ENCODE measurements at regions not wholly inside any gene's neighbourhood (a gene's known extent, or its start where the extent isn't known, plus 50 kb on each side); places are given as distances from the start of the nearest gene placed in this dataset.

DNA sequence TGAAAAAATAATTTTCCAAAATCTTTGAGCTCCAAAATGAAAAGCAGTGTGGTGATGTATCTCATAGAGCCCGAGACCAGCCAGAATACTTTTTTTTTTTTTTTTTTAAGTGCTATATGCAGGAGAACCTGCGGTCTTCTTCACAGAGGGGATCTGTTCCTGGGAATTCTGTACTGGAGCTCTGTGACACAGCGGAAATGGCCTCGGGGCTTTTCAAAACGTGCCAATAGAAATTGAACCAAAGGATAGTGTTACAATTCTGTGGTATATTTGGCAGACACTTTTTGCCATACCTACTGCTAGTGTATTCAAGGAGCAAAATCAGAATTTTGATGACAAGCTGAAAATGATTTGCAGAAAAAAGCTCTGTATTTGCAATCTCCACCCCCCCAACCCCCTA, 1429.3 kb upstream of the LRRTM3 start:
- no peak for DNase-seq

- DNase-seq = no peak
Measured at GRCh38 chr10:65497837-65498236, 1428.0 kb upstream of the LRRTM3 start.

- DNase-seq = no peak
Measured at GRCh38 chr10:65500716-65501115, 1425.1 kb upstream of the LRRTM3 start.

- DNase-seq = no peak
Measured at GRCh38 chr10:65501259-65501658, 1424.6 kb upstream of the LRRTM3 start.

- DNase-seq = no peak
Measured at GRCh38 chr10:65518379-65518778, 1407.5 kb upstream of the LRRTM3 start.

GRCh38 chr10:65528986-65529385, 1396.8 kb upstream of the LRRTM3 start:
- DNase-seq = no peak

DNA sequence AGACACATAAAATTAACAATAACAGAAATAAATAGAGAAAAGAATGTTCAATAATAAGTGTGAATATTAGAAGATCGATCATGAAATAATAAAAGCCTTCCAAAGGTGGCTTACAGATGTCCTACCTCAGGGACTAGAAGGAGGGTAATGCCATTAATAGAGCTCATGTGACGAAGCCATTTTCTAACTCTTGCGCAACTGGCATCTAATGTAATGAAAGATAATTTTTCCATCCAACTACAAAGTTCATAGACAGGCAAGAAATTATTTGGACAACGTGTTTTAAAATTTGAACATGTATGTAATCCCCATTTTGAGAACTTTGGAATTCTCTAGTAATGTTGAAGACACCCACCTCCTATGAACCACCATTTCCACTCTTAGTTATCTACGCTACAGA, 1394.3 kb upstream of the LRRTM3 start:
- no peak for DNase-seq

DNA sequence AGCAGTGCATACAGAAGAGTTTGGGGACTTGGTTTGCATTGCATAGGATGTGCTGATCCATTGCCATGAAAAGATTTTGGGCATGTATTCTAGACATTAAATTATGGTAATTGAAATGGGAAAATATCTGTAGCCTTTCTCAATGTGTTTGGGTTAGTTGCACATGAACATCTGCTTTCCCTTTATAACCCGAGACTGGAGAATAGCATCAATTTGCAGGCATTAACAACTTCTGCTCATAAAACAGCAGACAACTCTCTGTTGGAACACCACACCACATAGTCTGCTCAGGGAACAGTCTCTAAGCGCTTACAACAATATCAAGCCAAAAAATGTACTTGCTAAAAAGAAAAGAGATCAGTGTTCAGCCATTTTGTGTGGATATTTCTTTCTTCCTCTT, 1391.1 kb upstream of the LRRTM3 start:
- no peak for DNase-seq

- no peak for DNase-seq
Measured at GRCh38 chr10:65544756-65545155, 1381.1 kb upstream of the LRRTM3 start.

GRCh38 chr10:65548001-65548400, 1377.8 kb upstream of the LRRTM3 start:
- DNase-seq = no peak

DNA sequence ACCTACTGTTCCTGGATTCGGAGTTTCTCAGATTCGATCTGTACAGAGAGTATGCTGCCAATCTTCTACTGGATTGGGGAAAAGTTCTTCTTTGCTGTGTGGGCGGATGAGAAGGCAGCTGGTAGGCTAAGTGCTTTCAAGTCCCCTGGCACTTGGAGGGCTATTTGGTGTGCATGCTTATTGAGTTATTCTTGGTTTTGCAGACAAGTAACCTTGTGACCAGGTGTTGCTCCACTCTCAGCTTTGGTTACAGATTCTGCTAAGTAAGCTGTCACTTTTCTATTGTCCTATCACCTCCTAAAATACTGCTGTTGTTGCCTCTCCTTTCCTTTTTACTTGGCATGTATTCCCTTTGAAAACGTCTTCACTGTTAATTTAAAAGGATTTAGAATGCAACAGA, 1375.1 kb upstream of the LRRTM3 start:
- DNase-seq = no peak

GRCh38 chr10:65555192-65555591, 1370.6 kb upstream of the LRRTM3 start:
- no peak for DNase-seq

DNA sequence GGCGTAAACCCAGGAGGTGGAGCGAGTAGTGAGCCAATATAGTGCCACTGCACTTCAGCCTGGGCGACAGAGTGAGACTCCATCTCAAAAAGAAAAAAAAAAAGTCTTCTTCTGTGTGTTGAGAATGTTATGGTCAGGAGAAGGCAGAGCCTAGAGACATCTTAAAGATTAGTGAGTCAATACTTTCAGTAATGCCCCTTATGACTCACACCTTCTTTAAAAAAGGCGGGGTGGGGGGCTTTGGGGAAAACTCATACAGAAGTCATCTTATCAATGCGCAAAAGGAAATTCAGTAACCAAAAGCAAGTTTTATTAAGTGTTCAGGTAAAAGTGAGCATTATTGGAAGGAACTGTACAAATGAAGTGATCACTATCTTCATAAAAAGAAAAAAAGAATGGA, 1369.8 kb upstream of the LRRTM3 start:
- DNase-seq = no peak

DNA sequence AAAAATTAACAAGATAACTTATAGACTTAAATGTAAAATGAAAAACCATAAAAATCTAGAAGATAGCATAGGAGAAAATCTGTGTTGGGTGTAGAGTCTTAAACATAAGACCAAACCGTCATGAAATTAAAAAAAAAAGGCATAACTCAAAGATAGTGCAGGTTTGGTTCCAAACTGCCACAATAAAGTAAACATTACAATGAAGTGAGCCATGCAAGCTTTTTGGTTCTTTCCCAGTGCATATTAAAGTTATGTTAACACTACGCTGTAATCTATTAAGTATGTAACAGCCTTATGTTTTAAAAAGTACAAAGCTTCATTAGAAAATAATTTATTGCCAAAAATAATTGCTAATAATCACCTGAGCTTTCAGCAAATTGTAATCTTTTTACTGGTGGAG, 1366.5 kb upstream of the LRRTM3 start:
- no peak for DNase-seq

DNA sequence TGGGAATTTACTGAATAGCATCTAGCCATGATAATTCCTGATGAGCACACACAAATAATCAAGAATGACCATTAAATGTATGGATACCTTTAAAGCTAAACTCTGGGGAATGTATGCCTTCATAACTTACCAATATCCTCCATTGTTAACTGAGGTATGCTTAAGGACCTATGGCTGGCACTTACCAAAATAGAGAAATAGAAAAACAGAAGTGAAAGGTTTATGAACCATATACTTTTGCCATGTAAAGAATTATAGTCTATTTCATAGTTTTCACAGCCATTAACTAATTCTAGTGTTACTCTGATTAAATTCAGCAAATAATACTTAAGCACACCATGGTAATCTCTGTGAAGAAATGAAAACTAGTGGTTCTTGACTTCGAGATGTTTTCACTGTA, 1360.6 kb upstream of the LRRTM3 start:
- no peak for DNase-seq

- DNase-seq = no peak
Measured at GRCh38 chr10:65566906-65567305, 1358.9 kb upstream of the LRRTM3 start.

DNA sequence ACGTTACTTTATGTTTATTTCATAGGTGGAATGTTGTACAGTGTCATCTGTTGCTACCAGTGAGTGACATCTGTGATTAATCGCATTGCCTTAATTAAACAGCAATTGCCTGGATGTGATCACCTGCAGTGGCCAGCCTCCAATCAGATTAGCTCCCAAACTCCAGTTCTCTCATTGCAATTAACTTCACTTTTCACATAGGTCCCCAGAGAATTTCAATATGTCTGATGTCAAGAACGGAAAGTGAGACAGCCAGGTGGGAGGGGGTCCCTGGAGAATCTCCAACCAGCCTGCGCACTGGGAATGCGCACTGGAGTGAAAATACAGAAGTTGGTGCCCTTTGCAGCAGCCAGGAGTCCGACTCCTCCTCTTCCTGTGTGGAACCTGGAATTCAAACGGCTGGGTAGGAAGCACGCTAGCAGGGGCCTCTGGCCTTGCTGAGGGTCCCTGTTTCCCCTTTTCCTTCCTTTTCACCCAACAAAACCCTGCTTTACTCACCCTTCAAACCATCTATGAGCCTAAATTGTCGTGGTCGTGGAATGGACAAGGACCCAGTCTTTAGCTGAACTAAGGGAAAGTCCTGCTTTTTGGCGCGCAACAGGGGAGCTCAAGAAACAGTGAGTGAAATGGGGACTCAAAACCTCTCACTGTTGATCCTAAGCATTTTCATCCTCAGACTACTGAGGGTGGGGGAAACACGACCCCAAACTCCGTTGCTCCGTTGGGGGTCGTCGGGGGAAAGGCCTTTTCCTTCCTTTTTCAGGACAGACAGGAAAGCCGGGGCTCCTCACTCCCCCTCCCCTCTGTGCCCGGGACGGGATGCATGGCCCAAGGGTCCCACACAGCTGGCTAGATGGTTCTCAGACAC, 1355.5 kb upstream of the LRRTM3 start:
- DNase-seq = peak; percentile 77

DNA sequence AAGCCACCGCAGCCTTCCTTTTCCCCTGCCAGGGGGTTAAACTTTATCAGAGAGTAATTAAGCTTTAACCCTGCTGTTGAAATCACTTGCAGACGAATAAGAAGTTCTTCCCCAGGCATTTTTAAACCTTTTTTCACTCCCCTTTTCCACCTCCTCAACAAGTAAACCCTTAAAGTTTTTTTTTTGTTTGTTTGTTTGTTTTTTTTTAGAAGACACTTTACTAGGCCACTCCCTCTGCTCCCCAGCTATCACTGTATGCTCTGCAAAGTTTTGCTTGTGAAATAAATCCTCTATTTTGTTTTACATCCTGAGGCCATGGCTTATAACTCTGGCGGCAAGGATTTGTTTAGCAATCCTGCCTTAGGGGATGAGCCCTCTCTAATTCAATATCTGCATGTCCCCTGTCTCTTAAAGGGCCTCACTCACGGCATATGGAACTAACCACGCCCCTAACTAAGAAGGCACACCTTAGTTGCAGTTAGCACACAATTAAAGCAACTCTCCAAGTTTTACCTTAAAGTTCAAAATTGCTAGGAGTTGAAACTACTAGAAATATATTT, 1354.7 kb upstream of the LRRTM3 start:
- DNase-seq = no peak

GRCh38 chr10:65581426-65582026, 1344.3 kb upstream of the LRRTM3 start:
- DNase-seq = no peak

DNA sequence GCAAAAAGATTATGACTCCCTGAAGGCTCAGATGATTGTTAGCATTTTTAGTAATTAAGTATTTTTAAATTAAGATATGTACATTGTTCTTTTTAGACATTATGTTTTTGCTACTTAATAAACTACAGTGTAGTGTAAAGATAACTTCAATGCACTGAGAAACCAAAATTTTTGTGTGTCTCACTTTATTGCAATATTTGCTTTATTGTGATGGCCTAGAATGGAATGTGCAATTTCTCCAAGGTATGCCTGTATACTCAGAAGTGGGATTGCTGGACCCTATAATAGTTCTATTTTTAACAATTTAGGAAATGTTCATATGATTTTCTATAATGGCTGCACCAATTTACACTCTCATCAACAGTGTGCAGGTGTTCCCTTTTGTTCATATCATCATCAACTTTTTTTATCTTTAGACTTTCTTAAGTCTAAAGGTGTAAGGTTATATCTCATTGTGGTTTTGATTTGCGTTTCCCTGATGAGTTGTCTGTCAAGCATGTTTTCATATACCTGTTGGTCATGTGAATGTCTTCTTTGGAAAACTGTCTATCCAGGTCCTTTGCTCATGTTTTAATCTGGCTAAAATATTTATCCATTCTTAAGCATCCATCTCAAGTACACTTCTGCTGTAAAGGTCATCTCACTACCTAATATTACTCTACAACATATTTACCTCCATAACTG, 1323.5 kb upstream of the LRRTM3 start:
- no peak for DNase-seq

DNA sequence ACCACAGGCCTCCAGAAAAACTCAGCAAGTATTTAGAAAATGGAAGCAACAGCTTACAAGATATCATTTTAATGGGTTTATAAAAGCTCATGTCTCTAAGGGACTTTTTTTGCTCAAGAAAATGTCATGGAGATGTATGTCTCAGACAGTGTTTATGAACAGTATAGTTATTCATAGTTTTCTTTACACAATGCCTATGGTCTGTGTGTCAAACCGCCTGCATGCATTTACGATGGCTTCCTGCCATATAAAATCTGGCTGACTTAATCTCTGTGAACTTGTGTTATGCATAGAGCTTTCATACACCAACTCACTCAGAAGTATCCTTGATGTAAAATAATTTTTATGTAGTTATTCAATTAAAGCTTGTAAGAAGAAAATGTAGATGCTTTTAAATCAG, 1314.2 kb upstream of the LRRTM3 start:
- DNase-seq = no peak

DNA sequence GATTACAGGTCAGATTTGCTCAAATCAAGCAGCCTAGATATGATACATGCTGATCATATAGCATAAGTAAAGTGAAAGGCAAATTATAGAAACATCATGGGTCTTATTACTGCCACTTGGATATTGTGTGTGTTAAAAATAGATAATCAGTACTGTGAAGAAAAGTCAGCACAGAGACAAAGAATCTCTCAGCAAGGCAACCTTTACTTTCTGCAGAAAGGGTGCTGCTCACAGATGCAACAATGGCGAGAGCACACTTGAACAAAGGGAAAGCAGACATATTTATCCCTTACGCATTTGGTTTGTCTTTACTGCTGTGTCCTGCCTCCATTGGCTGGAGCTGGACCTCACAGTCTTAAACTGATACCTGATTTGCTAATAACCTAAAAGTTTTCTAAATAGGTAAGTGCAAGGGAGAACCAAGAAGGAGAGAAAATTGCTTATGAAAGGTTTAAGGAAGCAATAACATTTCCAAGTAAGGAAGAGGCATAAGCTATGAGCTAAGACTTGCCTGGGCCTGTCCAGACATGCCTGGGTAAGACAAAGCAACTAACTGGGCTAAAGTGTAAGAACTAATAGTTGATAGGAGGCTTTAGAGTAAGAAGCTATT, 1310.8 kb upstream of the LRRTM3 start:
- no peak for DNase-seq

DNA sequence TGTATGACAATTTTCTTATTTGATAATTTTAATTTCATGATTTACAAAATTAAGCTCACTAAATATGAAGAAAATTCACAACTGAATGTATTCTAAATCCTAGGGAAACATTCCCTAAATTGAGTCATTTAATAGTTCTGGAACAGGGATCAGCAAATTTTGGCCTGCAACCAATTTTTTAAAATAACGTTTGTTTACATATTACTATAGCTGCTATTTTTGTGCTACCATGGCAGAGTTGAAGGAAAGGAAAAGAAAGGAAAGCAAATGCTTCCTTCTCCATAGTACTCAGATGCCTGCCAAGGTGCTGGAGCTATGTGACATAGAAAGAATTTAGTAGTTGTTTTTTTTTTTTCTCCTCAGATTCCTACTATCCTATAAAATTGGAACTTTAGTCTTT, 1307.7 kb upstream of the LRRTM3 start:
- DNase-seq = no peak
